ENCODE measurements at regions not wholly inside any gene's neighbourhood (a gene's known extent, or its start where the extent isn't known, plus 50 kb on each side); places are given as distances from the start of the nearest gene placed in this dataset.
A peak's percentile ranks its signal among the peaks of the same experiment; 100 is the strongest.

GRCh38 chr2:54360055-54360792, 95.9 kb upstream of the SPTBN1 start:
- Histone ChIP-seq H3K9me3 (ENCODE audit: control insufficient read depth in 5 of 5, low read length in 5 of 5) (peaks cover 0 to 5% (median 0%) of the 10 kb centered on the region in 5 donors), H3K9ac (ENCODE audit: low read length in 5 of 5) (peak overlapping the region in 4 of 5 donors; percentile 3 to 37 (median 21)), H3K4me1 (ENCODE audit: control insufficient read depth in 5 of 5, insufficient read depth in 5 of 5, low read length in 5 of 5) (peaks cover 0 to 14% (median 13%) of the 10 kb centered on the region in 5 donors), H3K27ac (ENCODE audit: low read depth, low read length) (peak overlapping the region; percentile 43), H3K36me3 (ENCODE audit: control insufficient read depth in 5 of 5, insufficient read depth in 5 of 5, low read length in 5 of 5) (no peaks in the 10 kb centered on the region), H3K4me3 (ENCODE audit: low read depth in 1 of 5, low read length in 5 of 5) (peak overlapping the region in 4 of 5 donors; percentile 6 to 29 (median 19)), H3K27me3 (ENCODE audit: control insufficient read depth in 5 of 5, insufficient read depth in 4 of 5, low read length in 5 of 5) (no peaks in the 10 kb centered on the region)

GRCh38 chr2:54364409-54364808, 91.7 kb upstream of the SPTBN1 start:
- H3K9me3 ChIP-seq (ENCODE audit: control insufficient read depth in 5 of 5, low read length in 5 of 5): peaks cover 10 to 15% (median 11%) of the 10 kb centered on the region in 5 donors
- no peaks in the 10 kb centered on the region for H3K27me3 ChIP-seq (ENCODE audit: control insufficient read depth in 5 of 5, insufficient read depth in 4 of 5, low read length in 5 of 5)
- no peak overlapping the region for H3K27ac ChIP-seq (ENCODE audit: low read depth, low read length)
- H3K4me3 ChIP-seq (ENCODE audit: low read depth in 1 of 5, low read length in 5 of 5): no peak overlapping the region
- H3K36me3 ChIP-seq (ENCODE audit: control insufficient read depth in 5 of 5, insufficient read depth in 5 of 5, low read length in 5 of 5): no peaks in the 10 kb centered on the region
- peaks cover 0 to 14% (median 13%) of the 10 kb centered on the region in 5 donors for H3K4me1 ChIP-seq (ENCODE audit: control insufficient read depth in 5 of 5, insufficient read depth in 5 of 5, low read length in 5 of 5)
- H3K9ac ChIP-seq (ENCODE audit: low read length in 5 of 5): no peak overlapping the region

GRCh38 chr2:54365661-54366060, 90.5 kb upstream of the SPTBN1 start:
- H3K27me3 ChIP-seq (ENCODE audit: control insufficient read depth in 5 of 5, insufficient read depth in 4 of 5, low read length in 5 of 5): no peaks in the 10 kb centered on the region
- no peak overlapping the region for H3K27ac ChIP-seq (ENCODE audit: low read depth, low read length)
- H3K9me3 ChIP-seq (ENCODE audit: control insufficient read depth in 5 of 5, low read length in 5 of 5): peaks cover 10 to 15% (median 11%) of the 10 kb centered on the region in 5 donors
- H3K4me3 ChIP-seq (ENCODE audit: low read depth in 1 of 5, low read length in 5 of 5): no peak overlapping the region
- H3K9ac ChIP-seq (ENCODE audit: low read length in 5 of 5): no peak overlapping the region
- H3K4me1 ChIP-seq (ENCODE audit: control insufficient read depth in 5 of 5, insufficient read depth in 5 of 5, low read length in 5 of 5): peaks cover 3 to 17% (median 7%) of the 10 kb centered on the region in 5 donors
- no peaks in the 10 kb centered on the region for H3K36me3 ChIP-seq (ENCODE audit: control insufficient read depth in 5 of 5, insufficient read depth in 5 of 5, low read length in 5 of 5)

GRCh38 chr2:54366487-54367280, 89.4 kb upstream of the SPTBN1 start:
- Histone ChIP-seq H3K27me3 (ENCODE audit: control insufficient read depth in 5 of 5, insufficient read depth in 4 of 5, low read length in 5 of 5) (no peaks in the 10 kb centered on the region), H3K27ac (ENCODE audit: low read depth, low read length) (no peak overlapping the region), H3K9me3 (ENCODE audit: control insufficient read depth in 5 of 5, low read length in 5 of 5) (peaks cover 10 to 15% (median 11%) of the 10 kb centered on the region in 5 donors), H3K9ac (ENCODE audit: low read length in 5 of 5) (no peak overlapping the region), H3K36me3 (ENCODE audit: control insufficient read depth in 5 of 5, insufficient read depth in 5 of 5, low read length in 5 of 5) (no peaks in the 10 kb centered on the region), H3K4me1 (ENCODE audit: control insufficient read depth in 5 of 5, insufficient read depth in 5 of 5, low read length in 5 of 5) (peaks cover 13 to 27% (median 15%) of the 10 kb centered on the region in 5 donors), H3K4me3 (ENCODE audit: low read depth in 1 of 5, low read length in 5 of 5) (no peak overlapping the region)

- Histone ChIP-seq H3K4me1 (ENCODE audit: control insufficient read depth in 5 of 5, insufficient read depth in 5 of 5, low read length in 5 of 5) (peaks cover 17 to 35% (median 32%) of the 10 kb centered on the region in 5 donors), H3K9me3 (ENCODE audit: control insufficient read depth in 5 of 5, low read length in 5 of 5) (peaks cover 7 to 15% (median 10%) of the 10 kb centered on the region in 5 donors), H3K36me3 (ENCODE audit: control insufficient read depth in 5 of 5, insufficient read depth in 5 of 5, low read length in 5 of 5) (no peaks in the 10 kb centered on the region), H3K9ac (ENCODE audit: low read length in 5 of 5) (peak overlapping the region in 3 of 5 donors; percentile 33 to 79 (median 54)), H3K27ac (ENCODE audit: low read depth, low read length) (peak overlapping the region; percentile 97), H3K4me3 (ENCODE audit: low read depth in 1 of 5, low read length in 5 of 5) (peak overlapping the region in 1 of 5 donors; percentile 36), H3K27me3 (ENCODE audit: control insufficient read depth in 5 of 5, insufficient read depth in 4 of 5, low read length in 5 of 5) (no peaks in the 10 kb centered on the region)
Measured at GRCh38 chr2:54370405-54371104, 85.6 kb upstream of the SPTBN1 start.

GRCh38 chr2:54371460-54372065, 84.6 kb upstream of the SPTBN1 start:
- H3K9ac ChIP-seq (ENCODE audit: low read length in 5 of 5): peak overlapping the region in 2 of 5 donors; percentile 54 to 79
- H3K27ac ChIP-seq (ENCODE audit: low read depth, low read length): peak overlapping the region; percentile 97
- peaks cover 17 to 38% (median 32%) of the 10 kb centered on the region in 5 donors for H3K4me1 ChIP-seq (ENCODE audit: control insufficient read depth in 5 of 5, insufficient read depth in 5 of 5, low read length in 5 of 5)
- H3K4me3 ChIP-seq (ENCODE audit: low read depth in 1 of 5, low read length in 5 of 5): peak overlapping the region in 2 of 5 donors; percentile 18 to 36
- peaks cover 0 to 8% (median 3%) of the 10 kb centered on the region in 5 donors for H3K9me3 ChIP-seq (ENCODE audit: control insufficient read depth in 5 of 5, low read length in 5 of 5)
- no peaks in the 10 kb centered on the region for H3K36me3 ChIP-seq (ENCODE audit: control insufficient read depth in 5 of 5, insufficient read depth in 5 of 5, low read length in 5 of 5)
- H3K27me3 ChIP-seq (ENCODE audit: control insufficient read depth in 5 of 5, insufficient read depth in 4 of 5, low read length in 5 of 5): no peaks in the 10 kb centered on the region

GRCh38 chr2:54372361-54372760, 83.8 kb upstream of the SPTBN1 start:
- H3K36me3 ChIP-seq (ENCODE audit: control insufficient read depth in 5 of 5, insufficient read depth in 5 of 5, low read length in 5 of 5): no peaks in the 10 kb centered on the region
- peak overlapping the region in 1 of 5 donors; percentile 17 for H3K4me3 ChIP-seq (ENCODE audit: low read depth in 1 of 5, low read length in 5 of 5)
- peaks cover 17 to 40% (median 33%) of the 10 kb centered on the region in 5 donors for H3K4me1 ChIP-seq (ENCODE audit: control insufficient read depth in 5 of 5, insufficient read depth in 5 of 5, low read length in 5 of 5)
- no peaks in the 10 kb centered on the region for H3K27me3 ChIP-seq (ENCODE audit: control insufficient read depth in 5 of 5, insufficient read depth in 4 of 5, low read length in 5 of 5)
- no peak overlapping the region for H3K9ac ChIP-seq (ENCODE audit: low read length in 5 of 5)
- peak overlapping the region; percentile 97 for H3K27ac ChIP-seq (ENCODE audit: low read depth, low read length)
- peaks cover 0 to 7% (median 0%) of the 10 kb centered on the region in 5 donors for H3K9me3 ChIP-seq (ENCODE audit: control insufficient read depth in 5 of 5, low read length in 5 of 5)

- no peak overlapping the region for H3K9ac ChIP-seq (ENCODE audit: low read length in 5 of 5)
- peaks cover 17 to 40% (median 33%) of the 10 kb centered on the region in 5 donors for H3K4me1 ChIP-seq (ENCODE audit: control insufficient read depth in 5 of 5, insufficient read depth in 5 of 5, low read length in 5 of 5)
- no peak overlapping the region for H3K4me3 ChIP-seq (ENCODE audit: low read depth in 1 of 5, low read length in 5 of 5)
- H3K27me3 ChIP-seq (ENCODE audit: control insufficient read depth in 5 of 5, insufficient read depth in 4 of 5, low read length in 5 of 5): no peaks in the 10 kb centered on the region
- H3K36me3 ChIP-seq (ENCODE audit: control insufficient read depth in 5 of 5, insufficient read depth in 5 of 5, low read length in 5 of 5): no peaks in the 10 kb centered on the region
- H3K27ac ChIP-seq (ENCODE audit: low read depth, low read length): no peak overlapping the region
- H3K9me3 ChIP-seq (ENCODE audit: control insufficient read depth in 5 of 5, low read length in 5 of 5): peaks cover 0 to 2% (median 0%) of the 10 kb centered on the region in 5 donors
Measured at GRCh38 chr2:54373855-54374254, 82.3 kb upstream of the SPTBN1 start.

GRCh38 chr2:54374591-54375364, 81.3 kb upstream of the SPTBN1 start:
- H3K4me1 ChIP-seq (ENCODE audit: control insufficient read depth in 5 of 5, insufficient read depth in 5 of 5, low read length in 5 of 5): peaks cover 17 to 36% (median 33%) of the 10 kb centered on the region in 5 donors
- H3K4me3 ChIP-seq (ENCODE audit: low read depth in 1 of 5, low read length in 5 of 5): no peak overlapping the region
- no peaks in the 10 kb centered on the region for H3K27me3 ChIP-seq (ENCODE audit: control insufficient read depth in 5 of 5, insufficient read depth in 4 of 5, low read length in 5 of 5)
- H3K9me3 ChIP-seq (ENCODE audit: control insufficient read depth in 5 of 5, low read length in 5 of 5): no peaks in the 10 kb centered on the region
- no peaks in the 10 kb centered on the region for H3K36me3 ChIP-seq (ENCODE audit: control insufficient read depth in 5 of 5, insufficient read depth in 5 of 5, low read length in 5 of 5)
- H3K27ac ChIP-seq (ENCODE audit: low read depth, low read length): no peak overlapping the region
- H3K9ac ChIP-seq (ENCODE audit: low read length in 5 of 5): no peak overlapping the region

All from subcutaneous abdominal adipose tissue (tissue), 5 donors.